ENCODE measurements at regions not wholly inside any gene's neighbourhood (a gene's known extent, or its start where the extent isn't known, plus 50 kb on each side); places are given as distances from the start of the nearest gene placed in this dataset.

GRCh38 chr12:5305886-5306545 is 125.9 kb upstream of the NTF3 start:
- TF ChIP-seq, protein P1, sequence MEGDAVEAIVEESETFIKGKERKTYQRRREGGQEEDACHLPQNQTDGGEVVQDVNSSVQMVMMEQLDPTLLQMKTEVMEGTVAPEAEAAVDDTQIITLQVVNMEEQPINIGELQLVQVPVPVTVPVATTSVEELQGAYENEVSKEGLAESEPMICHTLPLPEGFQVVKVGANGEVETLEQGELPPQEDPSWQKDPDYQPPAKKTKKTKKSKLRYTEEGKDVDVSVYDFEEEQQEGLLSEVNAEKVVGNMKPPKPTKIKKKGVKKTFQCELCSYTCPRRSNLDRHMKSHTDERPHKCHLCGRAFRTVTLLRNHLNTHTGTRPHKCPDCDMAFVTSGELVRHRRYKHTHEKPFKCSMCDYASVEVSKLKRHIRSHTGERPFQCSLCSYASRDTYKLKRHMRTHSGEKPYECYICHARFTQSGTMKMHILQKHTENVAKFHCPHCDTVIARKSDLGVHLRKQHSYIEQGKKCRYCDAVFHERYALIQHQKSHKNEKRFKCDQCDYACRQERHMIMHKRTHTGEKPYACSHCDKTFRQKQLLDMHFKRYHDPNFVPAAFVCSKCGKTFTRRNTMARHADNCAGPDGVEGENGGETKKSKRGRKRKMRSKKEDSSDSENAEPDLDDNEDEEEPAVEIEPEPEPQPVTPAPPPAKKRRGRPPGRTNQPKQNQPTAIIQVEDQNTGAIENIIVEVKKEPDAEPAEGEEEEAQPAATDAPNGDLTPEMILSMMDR (IDR thresholded peaks at IDR 0.05; ENCODE audit: insufficient read depth, low read depth, low read length): no peak
- DNase-seq (ENCODE audit: low read depth): peak; percentile 12
- H3K4me3 ChIP-seq (ENCODE audit: low read depth, low read length): no peak overlapping the region

DNA sequence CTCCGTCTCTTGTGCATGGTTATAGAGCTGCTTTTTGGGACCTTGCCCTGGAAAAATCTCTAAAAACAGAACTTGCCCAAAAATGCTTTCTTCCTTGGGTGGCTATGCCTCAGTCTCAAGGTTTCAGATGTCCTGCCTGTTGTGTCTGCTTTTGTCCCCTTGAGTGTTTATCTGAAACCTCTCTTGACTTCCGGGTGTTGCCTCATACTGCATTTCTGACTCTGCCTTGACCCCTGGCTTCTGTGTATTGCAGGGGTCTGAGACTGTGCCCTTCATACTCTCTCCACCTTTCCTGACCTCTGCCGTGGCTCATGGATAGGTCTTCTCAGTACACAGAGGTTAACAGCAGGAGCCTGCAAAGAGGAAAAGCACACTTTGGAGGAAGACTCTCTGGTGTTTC is 124.8 kb upstream of the NTF3 start:
- H3K4me3 ChIP-seq (ENCODE audit: low read depth, low read length): no peak overlapping the region
- TF ChIP-seq, protein P1 (IDR thresholded peaks at IDR 0.05; ENCODE audit: insufficient read depth, low read depth, low read length): no peak

DNA sequence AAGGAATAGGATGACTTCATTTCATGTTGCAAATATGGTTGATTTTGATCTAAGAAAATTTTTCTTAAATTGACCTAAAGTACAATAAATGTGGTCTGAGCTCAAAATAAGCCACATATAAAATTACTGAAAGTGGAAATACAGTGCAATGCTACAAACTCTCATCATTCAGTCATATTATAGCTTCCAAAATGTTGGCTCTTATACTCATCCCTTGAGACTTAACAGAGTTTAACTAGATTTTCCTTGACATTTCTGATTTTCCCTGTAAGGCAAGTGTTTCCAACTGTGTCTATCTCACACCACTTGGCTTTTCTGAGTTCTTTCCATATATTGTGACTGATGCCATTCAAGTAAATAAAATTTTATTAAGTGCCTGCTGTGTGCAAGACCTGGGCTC is 123.7 kb upstream of the NTF3 start:
- no peak for DNase-seq (ENCODE audit: low read depth)
- H3K4me3 ChIP-seq (ENCODE audit: low read depth, low read length): no peak overlapping the region
- TF ChIP-seq, protein P1 (IDR thresholded peaks at IDR 0.05; ENCODE audit: insufficient read depth, low read depth, low read length): no peak

More for the DNA sequence above, 124.8 kb upstream of the NTF3 start:
- DNase-seq (ENCODE audit: low read depth): no peak

DNA sequence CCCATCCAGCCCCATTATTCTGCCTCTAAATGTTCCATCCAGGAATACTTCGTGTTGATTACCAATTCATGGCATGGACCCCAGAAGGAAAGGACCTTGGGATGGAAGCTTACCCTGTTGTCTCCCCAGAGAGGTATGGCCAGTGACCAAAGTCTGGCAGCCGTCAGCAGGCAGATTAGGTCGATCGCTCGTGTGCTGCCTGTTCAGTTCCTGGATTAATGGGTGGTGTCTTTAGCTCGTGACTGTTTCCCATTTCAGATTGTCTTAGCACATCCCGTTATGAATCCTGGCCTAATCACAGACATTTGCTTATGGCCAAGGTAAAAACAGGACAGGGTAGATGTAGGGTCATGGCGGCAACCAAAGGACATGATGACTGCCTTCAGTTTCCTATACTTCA is 122.9 kb upstream of the NTF3 start:
- no peak for DNase-seq (ENCODE audit: low read depth)
- H3K4me3 ChIP-seq (ENCODE audit: low read depth, low read length): no peak overlapping the region
- TF ChIP-seq, protein P1 (IDR thresholded peaks at IDR 0.05; ENCODE audit: insufficient read depth, low read depth, low read length): no peak

GRCh38 chr12:5309654-5310053 is 122.3 kb upstream of the NTF3 start:
- no peak for DNase-seq (ENCODE audit: low read depth)
- H3K4me3 ChIP-seq (ENCODE audit: low read depth, low read length): no peak overlapping the region
- TF ChIP-seq, protein P1 (IDR thresholded peaks at IDR 0.05; ENCODE audit: insufficient read depth, low read depth, low read length): no peak

- no peak for DNase-seq (ENCODE audit: low read depth)
- no peak overlapping the region for H3K4me3 ChIP-seq (ENCODE audit: low read depth, low read length)
- TF ChIP-seq, protein P1 (IDR thresholded peaks at IDR 0.05; ENCODE audit: insufficient read depth, low read depth, low read length): no peak
Measured at GRCh38 chr12:5310151-5310550, 121.8 kb upstream of the NTF3 start.

DNA sequence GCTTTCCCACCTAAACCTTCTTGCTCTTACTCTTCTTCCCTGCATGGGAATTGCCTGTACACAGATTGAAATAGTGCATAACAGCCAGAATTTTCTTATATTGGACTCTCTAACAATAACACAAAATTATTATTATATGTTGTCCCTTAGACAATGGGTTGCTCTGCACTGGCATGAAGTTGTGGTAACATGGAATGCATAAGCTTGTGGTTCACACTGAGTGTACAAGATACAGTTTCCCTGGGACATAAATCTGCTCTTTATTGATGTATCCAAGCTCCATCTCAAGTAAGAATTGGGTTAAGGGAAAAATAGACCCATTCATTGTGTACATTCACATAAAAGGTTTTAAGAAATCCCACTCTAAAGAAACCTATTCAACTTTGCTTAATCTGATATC is 114.4 kb upstream of the NTF3 start:
- no peak for DNase-seq (ENCODE audit: low read depth)
- TF ChIP-seq, protein P1 (IDR thresholded peaks at IDR 0.05; ENCODE audit: insufficient read depth, low read depth, low read length): no peak
- no peak overlapping the region for H3K4me3 ChIP-seq (ENCODE audit: low read depth, low read length)
